OCI-LY7 (cell line): ENCODE measurements at regions not wholly inside any gene's neighbourhood (a gene's known extent, or its start where the extent isn't known, plus 50 kb on each side); places are given as distances from the start of the nearest gene placed in this dataset.

Experiments used
- BruUV-seq: library from RNA; stranded (reverse); fragments of 400-500 nt; replicated peaks from 2 replicates; lab custom pipeline; 2021; lab: Mats Ljungman, UMichigan
- CTCF ChIA-PET: fragments of 300-600 bp; sonication (Branson Sonifier 250); formaldehyde crosslinking; loops from one replicate; lab custom pipeline; 2022; ENCODE audit warnings: antibody characterized with exemption; ENCODE audit not compliant: unreplicated experiment; lab: Charles Lee
- POLR2A ChIA-PET: fragments of 300-600 bp; sonication (Branson Sonifier 250); formaldehyde crosslinking; loops from one replicate; lab custom pipeline; 2022; ENCODE audit warnings: antibody characterized with exemption; lab: Charles Lee
- DNase-seq: peaks from one replicate; pipeline ENCODE4 v3.0.0-alpha.2; 2015; ENCODE audit warnings: low spot score
- H2AFZ ChIP-seq: fragments of 200-600 bp; sonication (generic), shearing (Covaris generic); 2 replicates; pipeline ENCODE4 v1.6.1; 2014; ENCODE audit warnings: mild to moderate bottlenecking, antibody characterized with exemption, low read length, moderate library complexity
- H3K27ac ChIP-seq: fragments of 200-600 bp; sonication (generic); 2 replicates; pipeline ENCODE4 v1.5.1; 2014; ENCODE audit warnings: mixed run types, low read depth, mild to moderate bottlenecking, moderate library complexity, low read length, inconsistent platforms; ENCODE audit not compliant: poor library complexity, severe bottlenecking
- H3K36me3 ChIP-seq: fragments of 200-600 bp; sonication (generic); 2 replicates; pipeline ENCODE4 v1.6.1; 2014; ENCODE audit warnings: mild to moderate bottlenecking, antibody characterized with exemption, low read length, moderate library complexity, mixed read lengths; ENCODE audit not compliant: insufficient read depth
- H3K4me1 ChIP-seq: fragments of 200-600 bp; sonication (generic); 2 replicates; pipeline ENCODE4 v1.5.1; 2014; ENCODE audit warnings: mild to moderate bottlenecking, low read length; ENCODE audit not compliant: insufficient read depth, poor library complexity, severe bottlenecking
- H3K4me2 ChIP-seq: fragments of 200-600 bp; sonication (generic); 2 replicates; pipeline ENCODE4 v1.6.1; 2014; ENCODE audit warnings: mild to moderate bottlenecking, low read length
- H3K4me3 ChIP-seq: fragments of 200-600 bp; sonication (generic); 2 replicates; pipeline ENCODE4 v1.5.1; 2014; ENCODE audit warnings: mild to moderate bottlenecking, low read depth, low read length; ENCODE audit not compliant: poor library complexity, severe bottlenecking
- H3K79me2 ChIP-seq: fragments of 200-600 bp; sonication (generic); 2 replicates; pipeline ENCODE4 v1.6.1; 2016; ENCODE audit warnings: low read depth, mild to moderate bottlenecking, low read length, moderate library complexity, mixed read lengths; ENCODE audit not compliant: insufficient read depth
- H3K9me2 ChIP-seq: fragments of 200-600 bp; sonication (generic); 2 replicates; pipeline ENCODE4 v1.6.1; 2016; ENCODE audit warnings: mild to moderate bottlenecking, low read length, mixed read lengths; ENCODE audit not compliant: insufficient read depth
- H3K9me3 ChIP-seq: fragments of 200-600 bp; sonication (generic); 2 replicates; pipeline ENCODE4 v1.6.1; 2014; ENCODE audit warnings: mild to moderate bottlenecking, mixed run types, low read length, mixed read lengths
- H4K20me1 ChIP-seq: fragments of 200-600 bp; sonication (generic); 2 replicates; pipeline ENCODE4 v1.6.1; 2014; ENCODE audit warnings: mild to moderate bottlenecking, antibody characterized with exemption, low read length, moderate library complexity, mixed read lengths; ENCODE audit not compliant: insufficient read depth
- CTCF ChIP-seq: fragments of 200-600 bp; sonication (generic); conservative IDR thresholded peaks from 2 replicates; pipeline ENCODE4 v1.5.1; 2014; ENCODE audit warnings: mild to moderate bottlenecking, antibody characterized with exemption, low read length, moderate library complexity, mixed read lengths
- EZH2phosphoT487 ChIP-seq: fragments of 200-600 bp; sonication (generic); IDR thresholded peaks from 2 replicates; pipeline ENCODE4 v1.6.1; 2018; ENCODE audit warnings: low read depth, borderline replicate concordance, mild to moderate bottlenecking, mixed run types, antibody characterized with exemption, low read length, moderate library complexity, mixed read lengths
- intact Hi-C: fragments of 100-400 bp; cut with micrococcal nuclease; formaldehyde crosslinking; loops from one replicate; pipeline ENCODE4 v1.10.0; 2022; ENCODE audit not compliant: unreplicated experiment

- intact Hi-C loops: no loop called here
- Histone ChIP-seq H3K9me3 (no peaks in the 10 kb centered on the region), H3K79me2 (no peaks in the 10 kb centered on the region), H3K4me2 (no peak overlapping the region), H4K20me1 (no peaks in the 10 kb centered on the region), H3K4me1 (no peaks in the 10 kb centered on the region), H3K4me3 (no peak overlapping the region), H3K36me3 (no peaks in the 10 kb centered on the region), H3K9me2 (no peaks in the 10 kb centered on the region), H2AFZ (no peak overlapping the region), H3K27ac (no peak overlapping the region)
- ChIA-PET POLR2A (no interaction called here), CTCF (no interaction called here)
- BruUV-seq: no TSS peak
- no peak for TF ChIP-seq EZH2phosphoT487
- no peak for TF ChIP-seq CTCF
- DNase-seq: no peak
Observed at GRCh38 chr4:126532527-126532926, 1100.2 kb upstream of the INTU start.

DNA sequence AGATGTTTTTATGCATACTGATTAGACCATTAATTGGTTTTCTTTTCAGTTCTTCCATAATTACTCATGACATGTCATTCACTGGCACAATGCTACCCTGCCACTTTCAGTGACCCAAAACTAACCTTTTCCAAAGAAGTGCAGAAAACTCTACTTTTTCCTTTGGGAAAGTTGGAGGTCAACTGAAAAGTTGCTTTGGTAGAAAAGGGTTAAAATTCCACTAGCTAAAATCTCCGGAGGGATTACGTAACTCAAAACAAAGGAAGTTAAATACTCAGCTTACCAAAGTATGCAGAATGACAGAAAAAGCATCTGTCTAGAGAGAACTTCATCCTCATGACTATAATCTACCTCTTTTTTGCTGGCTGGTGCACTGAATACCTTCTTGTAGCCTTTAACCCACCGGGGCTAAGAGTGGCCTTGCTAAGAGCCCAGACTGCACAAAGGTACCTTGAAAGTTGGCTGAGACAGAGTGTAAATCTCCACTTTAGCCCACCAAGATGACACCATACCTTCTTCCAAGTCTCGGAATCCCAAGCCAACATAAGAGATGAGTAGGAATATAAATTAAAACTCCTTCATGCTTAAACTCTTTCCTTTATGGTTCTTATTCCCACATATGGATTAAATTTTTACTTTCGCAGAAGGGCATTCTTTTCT lies 1099.5 kb upstream of the INTU start:
- Histone ChIP-seq H3K9me3 (no peaks in the 10 kb centered on the region), H3K9me2 (no peaks in the 10 kb centered on the region), H3K79me2 (no peaks in the 10 kb centered on the region), H3K4me2 (no peak overlapping the region), H2AFZ (no peak overlapping the region), H3K27ac (no peak overlapping the region), H3K36me3 (no peaks in the 10 kb centered on the region), H4K20me1 (no peaks in the 10 kb centered on the region), H3K4me3 (no peak overlapping the region), H3K4me1 (no peaks in the 10 kb centered on the region)
- no TSS peak for BruUV-seq
- ChIA-PET POLR2A (no interaction called here), CTCF (no interaction called here)
- intact Hi-C loops: no loop called here
- no peak for DNase-seq
- TF ChIP-seq EZH2phosphoT487 (no peak), CTCF (no peak)

- intact Hi-C loops: no loop called here
- CTCF ChIA-PET: no interaction called here
Observed at GRCh38 chr4:126539771-126540170, 1093.0 kb upstream of the INTU start.

More at GRCh38 chr4:126539771-126540170, 1093.0 kb upstream of the INTU start:
- no peaks in the 10 kb centered on the region for H4K20me1 ChIP-seq
- H3K79me2 ChIP-seq: no peaks in the 10 kb centered on the region
- no peak for DNase-seq
- H2AFZ ChIP-seq: no peak overlapping the region
- no peak overlapping the region for H3K4me3 ChIP-seq
- H3K9me3 ChIP-seq: no peaks in the 10 kb centered on the region
- BruUV-seq: no TSS peak
- POLR2A ChIA-PET: interaction anchor here (1.1 kb wide), 1 partner anchor 648 kb away, joined by 4 read pairs; no protein-coding TSS in a partner anchor
- no peak overlapping the region for H3K27ac ChIP-seq
- H3K9me2 ChIP-seq: no peaks in the 10 kb centered on the region
- H3K36me3 ChIP-seq: no peaks in the 10 kb centered on the region
- no peak for TF ChIP-seq EZH2phosphoT487
- no peak for TF ChIP-seq CTCF
- no peaks in the 10 kb centered on the region for H3K4me1 ChIP-seq
- no peak overlapping the region for H3K4me2 ChIP-seq
